HEK293T (cell line): ENCODE measurements at regions not wholly inside any gene's neighbourhood (a gene's known extent, or its start where the extent isn't known, plus 50 kb on each side); places are given as distances from the start of the nearest gene placed in this dataset.

Experiments used
- BHLHE40 ChIP-seq: fragments of 450-650 bp; IDR thresholded peaks from 2 replicates; pipeline ENCODE4 v1.6.1; 2016; ENCODE audit warnings: mild to moderate bottlenecking, moderate library complexity, borderline replicate concordance
- FOXA1 ChIP-seq: fragments of 450-650 bp; IDR thresholded peaks from 2 replicates; pipeline ENCODE4 v1.6.1; 2016; ENCODE audit warnings: mild to moderate bottlenecking
- FOXK2 ChIP-seq: fragments of 450-650 bp; IDR thresholded peaks from 2 replicates; pipeline ENCODE4 v1.6.1; 2016; ENCODE audit warnings: mild to moderate bottlenecking
- HDGF ChIP-seq: fragments of 450-650 bp; IDR thresholded peaks from 2 replicates; pipeline ENCODE4 v1.6.1; 2017; ENCODE audit warnings: antibody characterized with exemption, borderline replicate concordance
- NFRKB ChIP-seq: fragments of 450-650 bp; IDR thresholded peaks from 2 replicates; pipeline ENCODE4 v1.6.1; 2016; ENCODE audit warnings: mild to moderate bottlenecking, moderate library complexity
- SP1 ChIP-seq: fragments of 450-650 bp; IDR thresholded peaks from 2 replicates; pipeline ENCODE4 v1.6.1; 2017
- SUZ12 ChIP-seq: fragments of 450-650 bp; IDR thresholded peaks from 2 replicates; pipeline ENCODE4 v1.6.1; 2016; ENCODE audit warnings: mild to moderate bottlenecking
- TARDBP ChIP-seq: fragments of 450-650 bp; IDR thresholded peaks from 2 replicates; pipeline ENCODE4 v1.6.1; 2016
- TF ChIP-seq, protein P1 (sequence below): fragments of 450-650 bp; IDR thresholded peaks from 2 replicates; pipeline ENCODE4 v1.6.1; 2016

DNA sequence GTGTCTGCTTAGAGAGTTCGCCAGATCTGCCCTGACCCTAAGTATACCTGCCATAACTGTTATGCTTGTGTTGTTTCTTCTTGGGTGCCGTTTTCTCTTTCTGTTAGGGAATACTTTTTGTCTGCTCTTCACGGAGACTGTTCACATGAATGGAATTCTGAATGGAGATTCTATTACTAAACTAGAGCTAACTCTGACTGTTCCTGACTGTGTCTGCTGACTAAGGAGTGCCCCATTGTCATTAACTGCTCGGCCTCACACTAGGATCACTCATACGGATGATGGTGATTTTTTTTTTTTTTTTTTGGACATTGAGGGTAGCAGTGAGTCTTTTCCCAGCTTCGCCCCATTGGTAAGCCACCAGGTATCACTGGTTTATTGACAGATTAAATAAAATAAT, 104.8 kb upstream of the SLC8A1 start:
- no peak for TF ChIP-seq BHLHE40
- TF ChIP-seq HDGF, result no peak
- TF ChIP-seq FOXA1, result no peak
- no peak for TF ChIP-seq FOXK2
- TF ChIP-seq, protein P1, sequence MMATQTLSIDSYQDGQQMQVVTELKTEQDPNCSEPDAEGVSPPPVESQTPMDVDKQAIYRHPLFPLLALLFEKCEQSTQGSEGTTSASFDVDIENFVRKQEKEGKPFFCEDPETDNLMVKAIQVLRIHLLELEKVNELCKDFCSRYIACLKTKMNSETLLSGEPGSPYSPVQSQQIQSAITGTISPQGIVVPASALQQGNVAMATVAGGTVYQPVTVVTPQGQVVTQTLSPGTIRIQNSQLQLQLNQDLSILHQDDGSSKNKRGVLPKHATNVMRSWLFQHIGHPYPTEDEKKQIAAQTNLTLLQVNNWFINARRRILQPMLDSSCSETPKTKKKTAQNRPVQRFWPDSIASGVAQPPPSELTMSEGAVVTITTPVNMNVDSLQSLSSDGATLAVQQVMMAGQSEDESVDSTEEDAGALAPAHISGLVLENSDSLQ, result no peak
- TF ChIP-seq TARDBP, result no peak
- no peak for TF ChIP-seq SUZ12
- TF ChIP-seq NFRKB, result no peak
- no peak for TF ChIP-seq SP1
